Panc1 (cell line): ENCODE measurements at regions not wholly inside any gene's neighbourhood (a gene's known extent, or its start where the extent isn't known, plus 50 kb on each side); places are given as distances from the start of the nearest gene placed in this dataset.

Experiments used
- ATAC-seq: fragments of 200-7000 bp; cut with Tn5 transposase; 2 replicates; pipeline ENCODE4 v1.9.1; 2020; ENCODE audit warnings: mild to moderate bottlenecking, moderate library complexity
- BruUV-seq: library from RNA; stranded (reverse); fragments of 400-500 nt; replicated peaks from 2 replicates; lab custom pipeline; 2021; lab: Mats Ljungman, UMichigan
- CTCF ChIA-PET: fragments of 300-600 bp; sonication (Branson Sonifier 250); formaldehyde crosslinking; loops from one replicate; lab custom pipeline; 2022; ENCODE audit warnings: antibody characterized with exemption; lab: Charles Lee
- POLR2A ChIA-PET: fragments of 300-600 bp; sonication (Branson Sonifier 250); formaldehyde crosslinking; loops from one replicate; lab custom pipeline; 2022; ENCODE audit warnings: antibody characterized with exemption; lab: Charles Lee
- DNase-seq: peaks from one replicate; pipeline ENCODE4 v3.0.0-alpha.2; 2010; ENCODE audit warnings: low read depth, low spot score
- H3K27ac ChIP-seq: 2 replicates; pipeline ENCODE4 v1.5.1; 2011; ENCODE audit warnings: mild to moderate bottlenecking, low read length, inconsistent platforms
- H3K27me3 ChIP-seq: fragments of 200-500 bp; sonication (Bioruptor generic); 2 replicates; pipeline ENCODE4 v1.6.0; 2014; ENCODE audit warnings: low read length, inconsistent platforms; ENCODE audit not compliant: control insufficient read depth, insufficient read depth
- H3K36me3 ChIP-seq: fragments of 200-500 bp; sonication (Bioruptor generic); 2 replicates; pipeline ENCODE4 v1.5.1; 2014; ENCODE audit warnings: inconsistent platforms, mild to moderate bottlenecking, low read length, moderate library complexity; ENCODE audit not compliant: control insufficient read depth, insufficient read depth
- H3K4me1 ChIP-seq: 2 replicates; pipeline ENCODE4 v1.5.1; 2011; ENCODE audit warnings: inconsistent platforms, mild to moderate bottlenecking, low read length, moderate library complexity; ENCODE audit not compliant: control insufficient read depth, insufficient read depth
- H3K4me3 ChIP-seq, 2 experiments: 2 replicates each; pipeline ENCODE4 v1.5.1; 2011 to 2012; ENCODE audit warnings: low read depth in 2 of 2, low read length in 2 of 2, mild to moderate bottlenecking in 2 of 2, inconsistent platforms in 1 of 2, moderate library complexity in 1 of 2
- H3K9me3 ChIP-seq: fragments of 200-500 bp; sonication (Bioruptor generic); 2 replicates; pipeline ENCODE4 v1.5.1; 2014; ENCODE audit warnings: low read depth, mild to moderate bottlenecking, inconsistent platforms, low read length, moderate library complexity; ENCODE audit not compliant: control insufficient read depth, insufficient read depth
- CTCF ChIP-seq: fragments of 450-650 bp; IDR thresholded peaks from 2 replicates; pipeline ENCODE4 v1.5.1; 2017; ENCODE audit warnings: mild to moderate bottlenecking
- POLR2AphosphoS5 ChIP-seq: IDR thresholded peaks from 2 replicates; pipeline ENCODE4 v1.6.1; 2012; ENCODE audit warnings: mild to moderate bottlenecking, low read depth, low read length, moderate library complexity
- REST ChIP-seq, 2 experiments: IDR thresholded peaks; 2 replicates each; pipeline ENCODE4 v1.6.1; 2011 to 2012; ENCODE audit warnings: low read depth in 2 of 2, control low read depth in 1 of 2, low read length in 1 of 2, mild to moderate bottlenecking in 1 of 2, moderate library complexity in 1 of 2; ENCODE audit not compliant: insufficient read depth in 1 of 2
- SIN3A ChIP-seq: IDR thresholded peaks from 2 replicates; pipeline ENCODE4 v1.6.1; 2012; ENCODE audit warnings: low read depth, mild to moderate bottlenecking, low read length, moderate library complexity, borderline replicate concordance; ENCODE audit not compliant: insufficient read depth
- TCF7L2 ChIP-seq: IDR thresholded peaks from 2 replicates; pipeline ENCODE4 v1.6.1; 2011; ENCODE audit warnings: mild to moderate bottlenecking, low read depth, low read length, inconsistent platforms
- in situ Hi-C: cut with HindIII; loops from 2 replicates; pipeline ENCODE4 v1.10.0; 2016; ENCODE audit warnings: low sequenced_read_pairs, low pct_unique_long_range_greater_than_20kb
- intact Hi-C: fragments of 100-400 bp; cut with micrococcal nuclease; formaldehyde crosslinking; loops from one replicate; pipeline ENCODE4 v1.10.0; 2022; ENCODE audit not compliant: unreplicated experiment

- in situ Hi-C loops (no loop called here), intact Hi-C loops (no loop called here)
- DNase-seq (no peak), ATAC-seq (no peak)
- H3K4me3 ChIP-seq = no peak overlapping the region
- ChIA-PET POLR2A (no interaction called here), CTCF (no interaction called here)
- no peaks in the 10 kb centered on the region for H3K9me3 ChIP-seq
- no TSS peak for BruUV-seq
- no peaks in the 10 kb centered on the region for H3K27me3 ChIP-seq
- no peaks in the 10 kb centered on the region for H3K36me3 ChIP-seq
- TF ChIP-seq POLR2AphosphoS5 (no peak), CTCF (no peak), SIN3A (no peak), TCF7L2 (no peak), REST (IDR thresholded peaks at IDR 0.05; ENCODE audit: insufficient read depth in 1 of 2, low read depth in 2 of 2, low read length in 1 of 2) (no peak)
- H3K27ac ChIP-seq = no peak overlapping the region
- no peaks in the 10 kb centered on the region for H3K4me1 ChIP-seq
Measured at GRCh38 chr5:4373051-4373820, 766.9 kb upstream of the ADAMTS16 start.

GRCh38 chr5:4374866-4375265, 765.3 kb upstream of the ADAMTS16 start:
- BruUV-seq = no TSS peak
- DNase-seq (no peak), ATAC-seq (no peak)
- TF ChIP-seq POLR2AphosphoS5 = no peak
- no peak for TF ChIP-seq TCF7L2
- TF ChIP-seq CTCF = no peak
- no peak for TF ChIP-seq SIN3A
- no peak for TF ChIP-seq REST (IDR thresholded peaks at IDR 0.05; ENCODE audit: insufficient read depth in 1 of 2, low read depth in 2 of 2, low read length in 1 of 2)
- H3K4me3 ChIP-seq = no peak overlapping the region
- no peak overlapping the region for H3K27ac ChIP-seq
- intact Hi-C loops = no loop called here
- H3K4me1 ChIP-seq = no peaks in the 10 kb centered on the region
- H3K36me3 ChIP-seq = no peaks in the 10 kb centered on the region
- no peaks in the 10 kb centered on the region for H3K27me3 ChIP-seq
- H3K9me3 ChIP-seq = no peaks in the 10 kb centered on the region
- ChIA-PET CTCF (no interaction called here), POLR2A (no interaction called here)
- in situ Hi-C loops = no loop called here
